ENCODE measurements at regions not wholly inside any gene's neighbourhood (a gene's known extent, or its start where the extent isn't known, plus 50 kb on each side); places are given as distances from the start of the nearest gene placed in this dataset.

DNA sequence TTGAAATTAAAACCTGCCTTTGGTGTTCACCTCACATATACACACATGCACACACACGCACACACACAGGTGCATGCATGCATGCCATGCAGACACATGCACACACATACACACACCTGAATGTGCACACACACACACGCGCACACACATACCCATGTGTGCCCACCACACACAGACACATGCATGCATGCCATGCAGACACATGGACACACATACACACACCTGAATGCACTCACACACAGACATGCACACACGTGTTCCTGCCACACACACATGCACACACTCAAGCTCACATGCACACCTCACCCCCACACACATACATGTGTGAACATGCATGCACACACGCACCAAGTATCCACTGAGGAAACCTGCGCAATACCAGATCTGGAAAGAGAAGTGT is 136.4 kb downstream of the KLF6 start:
- Histone ChIP-seq H3K4me1 (ENCODE audit: control insufficient read depth in 1 of 2, insufficient read depth in 2 of 2, low read depth in 1 of 2, low read length in 1 of 2) (no peaks in the 10 kb centered on the region), H3K79me2 (ENCODE audit: insufficient read depth) (no peaks in the 10 kb centered on the region), H2AFZ (ENCODE audit: low read depth) (no peak overlapping the region), H3K27me3 (ENCODE audit: insufficient read depth) (no peaks in the 10 kb centered on the region), H3K9ac (no peak overlapping the region), H3K9me3 (no peaks in the 10 kb centered on the region), H3K4me3 (ENCODE audit: low read depth in 2 of 2, low read length in 1 of 2) (no peak overlapping the region), H3K27ac (ENCODE audit: low read depth in 2 of 2, low read length in 1 of 2) (no peak overlapping the region), H3K36me3 (replicated peaks in 1 of 2; ENCODE audit: control insufficient read depth in 1 of 2, insufficient read depth in 2 of 2, low read length in 1 of 2) (no peaks in the 10 kb centered on the region), H3K9me2 (no peaks in the 10 kb centered on the region), H3K4me2 (no peak overlapping the region), H3F3A (replicated peaks; ENCODE audit: insufficient read depth) (no peaks in the 10 kb centered on the region), H4K20me1 (ENCODE audit: insufficient read depth) (no peaks in the 10 kb centered on the region)
- WGBS (ENCODE audit: low lambda C conversion rate) = 90% methylated on average over 4 of the region's 6 CpGs
- TF ChIP-seq, protein P1, sequence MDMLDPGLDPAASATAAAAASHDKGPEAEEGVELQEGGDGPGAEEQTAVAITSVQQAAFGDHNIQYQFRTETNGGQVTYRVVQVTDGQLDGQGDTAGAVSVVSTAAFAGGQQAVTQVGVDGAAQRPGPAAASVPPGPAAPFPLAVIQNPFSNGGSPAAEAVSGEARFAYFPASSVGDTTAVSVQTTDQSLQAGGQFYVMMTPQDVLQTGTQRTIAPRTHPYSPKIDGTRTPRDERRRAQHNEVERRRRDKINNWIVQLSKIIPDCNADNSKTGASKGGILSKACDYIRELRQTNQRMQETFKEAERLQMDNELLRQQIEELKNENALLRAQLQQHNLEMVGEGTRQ (IDR thresholded peaks at IDR 0.05; ENCODE audit: borderline replicate concordance, low read depth, low read length) = no peak
- TF ChIP-seq, protein P2, sequence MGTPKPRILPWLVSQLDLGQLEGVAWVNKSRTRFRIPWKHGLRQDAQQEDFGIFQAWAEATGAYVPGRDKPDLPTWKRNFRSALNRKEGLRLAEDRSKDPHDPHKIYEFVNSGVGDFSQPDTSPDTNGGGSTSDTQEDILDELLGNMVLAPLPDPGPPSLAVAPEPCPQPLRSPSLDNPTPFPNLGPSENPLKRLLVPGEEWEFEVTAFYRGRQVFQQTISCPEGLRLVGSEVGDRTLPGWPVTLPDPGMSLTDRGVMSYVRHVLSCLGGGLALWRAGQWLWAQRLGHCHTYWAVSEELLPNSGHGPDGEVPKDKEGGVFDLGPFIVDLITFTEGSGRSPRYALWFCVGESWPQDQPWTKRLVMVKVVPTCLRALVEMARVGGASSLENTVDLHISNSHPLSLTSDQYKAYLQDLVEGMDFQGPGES (IDR thresholded peaks at IDR 0.05; ENCODE audit: low read depth, low read length) = no peak
- TF ChIP-seq, protein P3, sequence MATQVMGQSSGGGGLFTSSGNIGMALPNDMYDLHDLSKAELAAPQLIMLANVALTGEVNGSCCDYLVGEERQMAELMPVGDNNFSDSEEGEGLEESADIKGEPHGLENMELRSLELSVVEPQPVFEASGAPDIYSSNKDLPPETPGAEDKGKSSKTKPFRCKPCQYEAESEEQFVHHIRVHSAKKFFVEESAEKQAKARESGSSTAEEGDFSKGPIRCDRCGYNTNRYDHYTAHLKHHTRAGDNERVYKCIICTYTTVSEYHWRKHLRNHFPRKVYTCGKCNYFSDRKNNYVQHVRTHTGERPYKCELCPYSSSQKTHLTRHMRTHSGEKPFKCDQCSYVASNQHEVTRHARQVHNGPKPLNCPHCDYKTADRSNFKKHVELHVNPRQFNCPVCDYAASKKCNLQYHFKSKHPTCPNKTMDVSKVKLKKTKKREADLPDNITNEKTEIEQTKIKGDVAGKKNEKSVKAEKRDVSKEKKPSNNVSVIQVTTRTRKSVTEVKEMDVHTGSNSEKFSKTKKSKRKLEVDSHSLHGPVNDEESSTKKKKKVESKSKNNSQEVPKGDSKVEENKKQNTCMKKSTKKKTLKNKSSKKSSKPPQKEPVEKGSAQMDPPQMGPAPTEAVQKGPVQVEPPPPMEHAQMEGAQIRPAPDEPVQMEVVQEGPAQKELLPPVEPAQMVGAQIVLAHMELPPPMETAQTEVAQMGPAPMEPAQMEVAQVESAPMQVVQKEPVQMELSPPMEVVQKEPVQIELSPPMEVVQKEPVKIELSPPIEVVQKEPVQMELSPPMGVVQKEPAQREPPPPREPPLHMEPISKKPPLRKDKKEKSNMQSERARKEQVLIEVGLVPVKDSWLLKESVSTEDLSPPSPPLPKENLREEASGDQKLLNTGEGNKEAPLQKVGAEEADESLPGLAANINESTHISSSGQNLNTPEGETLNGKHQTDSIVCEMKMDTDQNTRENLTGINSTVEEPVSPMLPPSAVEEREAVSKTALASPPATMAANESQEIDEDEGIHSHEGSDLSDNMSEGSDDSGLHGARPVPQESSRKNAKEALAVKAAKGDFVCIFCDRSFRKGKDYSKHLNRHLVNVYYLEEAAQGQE (IDR thresholded peaks at IDR 0.05; ENCODE audit: low read depth, low read length) = no peak
- TF ChIP-seq FOXM1 (IDR thresholded peaks at IDR 0.05; ENCODE audit: low read depth) (no peak), USF1 (IDR thresholded peaks at IDR 0.05; ENCODE audit: borderline replicate concordance, low read depth) (no peak), JUND (IDR thresholded peaks at IDR 0.05) (no peak), TAF1 (IDR thresholded peaks at IDR 0.05; ENCODE audit: borderline replicate concordance, low read depth, low read length) (no peak)
- DNase-seq = no peak
- POLR2A ChIA-PET = no interaction called here
- CTCF ChIA-PET = no interaction called here

DNA sequence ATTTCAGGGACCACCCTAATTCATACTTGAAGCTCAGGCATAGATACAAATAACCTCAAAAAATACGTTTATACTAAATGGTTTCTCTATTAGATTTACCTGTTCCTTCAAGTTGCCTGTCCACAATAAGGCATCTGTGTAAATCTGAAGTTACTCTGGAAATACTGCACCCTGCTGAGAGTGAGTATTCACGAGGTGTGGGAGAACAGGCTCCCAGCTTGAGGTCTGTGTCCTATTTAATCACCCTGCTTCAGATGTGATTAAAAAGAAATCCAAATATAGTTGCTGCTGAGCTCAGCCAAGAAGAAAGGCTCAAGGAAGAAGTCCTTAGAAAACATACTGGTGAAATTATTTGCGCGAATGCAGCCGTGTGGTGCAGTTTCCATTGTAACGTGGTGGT is 136.8 kb downstream of the KLF6 start:
- H3K9me3 ChIP-seq = no peaks in the 10 kb centered on the region
- H3K27me3 ChIP-seq (ENCODE audit: insufficient read depth) = no peaks in the 10 kb centered on the region
- ChIA-PET POLR2A (no interaction called here), CTCF (no interaction called here)
- no peaks in the 10 kb centered on the region for H3F3A ChIP-seq (replicated peaks; ENCODE audit: insufficient read depth)
- H3K4me3 ChIP-seq (ENCODE audit: low read depth in 2 of 2, low read length in 1 of 2) = no peak overlapping the region
- H3K79me2 ChIP-seq (ENCODE audit: insufficient read depth) = no peaks in the 10 kb centered on the region
- no peak overlapping the region for H2AFZ ChIP-seq (ENCODE audit: low read depth)
- no peak for TF ChIP-seq ELF1 (IDR thresholded peaks at IDR 0.05)
- H3K4me1 ChIP-seq (ENCODE audit: control insufficient read depth in 1 of 2, insufficient read depth in 2 of 2, low read depth in 1 of 2, low read length in 1 of 2) = no peaks in the 10 kb centered on the region
- no peaks in the 10 kb centered on the region for H3K36me3 ChIP-seq (replicated peaks in 1 of 2; ENCODE audit: control insufficient read depth in 1 of 2, insufficient read depth in 2 of 2, low read length in 1 of 2)
- no peaks in the 10 kb centered on the region for H3K9me2 ChIP-seq
- DNase-seq = no peak
- 76% methylated on average over 6 of the region's 6 CpGs for WGBS (ENCODE audit: low lambda C conversion rate)
- no peak overlapping the region for H3K27ac ChIP-seq (ENCODE audit: low read depth in 2 of 2, low read length in 1 of 2)
- H4K20me1 ChIP-seq (ENCODE audit: insufficient read depth) = no peaks in the 10 kb centered on the region
- no peak overlapping the region for H3K9ac ChIP-seq
- H3K4me2 ChIP-seq = no peak overlapping the region

All from SK-N-SH (cell line).